Caco-2 (cell line): ENCODE measurements at regions not wholly inside any gene's neighbourhood (a gene's known extent, or its start where the extent isn't known, plus 50 kb on each side); places are given as distances from the start of the nearest gene placed in this dataset.

Experiments
- BruUV-seq: library from RNA; stranded (reverse); fragments of 400-500 nt; replicated peaks from 2 replicates; lab custom pipeline; 2021; lab: Mats Ljungman, UMichigan
- CTCF ChIA-PET: fragments of 300-600 bp; sonication (Branson Sonifier 250); formaldehyde crosslinking; loops from one replicate; lab custom pipeline; 2022; ENCODE audit warnings: antibody characterized with exemption; lab: Charles Lee
- POLR2A ChIA-PET: fragments of 300-600 bp; sonication (Branson Sonifier 250); formaldehyde crosslinking; loops from one replicate; lab custom pipeline; 2022; ENCODE audit warnings: antibody characterized with exemption; lab: Charles Lee
- DNase-seq, 2 experiments: peaks; one replicate each; pipeline versions ENCODE4 v3.0.0 to v3.0.0-alpha.2; 2020 to 2022
- H3K27me3 ChIP-seq: replicated peaks from 2 replicates; pipeline ENCODE4 v1.6.0; 2011; ENCODE audit warnings: low read length; ENCODE audit not compliant: control insufficient read depth, insufficient read depth
- H3K36me3 ChIP-seq: 2 replicates; pipeline ENCODE4 v1.5.1; 2011; ENCODE audit warnings: low read length; ENCODE audit not compliant: control insufficient read depth, insufficient read depth
- H3K4me1 ChIP-seq: fragments of 250-450 bp; sonication (Bioruptor Pico); 2 replicates; pipeline ENCODE4 v1.5.1; 2020; ENCODE audit warnings: mild to moderate bottlenecking
- H3K4me3 ChIP-seq: 2 replicates; pipeline ENCODE4 v1.5.1; 2011; ENCODE audit warnings: low read depth, mild to moderate bottlenecking, control low read depth, low read length
- H3K9me3 ChIP-seq: fragments of 250-450 bp; sonication (Bioruptor Pico); 2 replicates; pipeline ENCODE4 v1.5.1; 2020; ENCODE audit warnings: mild to moderate bottlenecking, moderate library complexity
- H3K27ac Mint-ChIP-seq: one replicate; pipeline ENCODE4 v1.8.0; 2022; ENCODE audit warnings: mixed read lengths; ENCODE audit not compliant: unreplicated experiment
- H3K27me3 Mint-ChIP-seq: one replicate; pipeline ENCODE4 v1.8.0; 2022; ENCODE audit warnings: mixed read lengths; ENCODE audit not compliant: insufficient read depth, unreplicated experiment
- H3K36me3 Mint-ChIP-seq: one replicate; pipeline ENCODE4 v1.8.0; 2022; ENCODE audit warnings: mild to moderate bottlenecking, mixed read lengths; ENCODE audit not compliant: insufficient read depth, unreplicated experiment
- H3K4me1 Mint-ChIP-seq: one replicate; pipeline ENCODE4 v1.8.0; 2022; ENCODE audit warnings: low read depth, mixed read lengths; ENCODE audit not compliant: unreplicated experiment
- H3K4me3 Mint-ChIP-seq: one replicate; pipeline ENCODE4 v1.8.0; 2022; ENCODE audit warnings: mild to moderate bottlenecking, moderate library complexity, mixed read lengths; ENCODE audit not compliant: unreplicated experiment
- H3K9me3 Mint-ChIP-seq: one replicate; pipeline ENCODE4 v1.8.0; 2022; ENCODE audit warnings: mixed read lengths; ENCODE audit not compliant: unreplicated experiment
- intact Hi-C: fragments of 100-400 bp; cut with micrococcal nuclease; formaldehyde crosslinking; loops from one replicate; pipeline ENCODE4 v1.10.0; 2022; ENCODE audit not compliant: unreplicated experiment
- TF ChIP-seq, protein P1 (sequence below), 2 experiments: fragments of 200-600 bp in 1 of 2; IDR thresholded peaks; 1 replicate in 1 of 2; 2 replicates in 1 of 2; pipeline versions ENCODE4 v1.5.1 to v1.8.0; 2011 to 2022; ENCODE audit warnings: antibody characterized with exemption in 1 of 2, control low read depth in 1 of 2, inconsistent platforms in 1 of 2, low read depth in 1 of 2, low read length in 1 of 2, mild to moderate bottlenecking in 1 of 2, moderate library complexity in 1 of 2; ENCODE audit not compliant: insufficient read depth in 1 of 2, severe bottlenecking in 1 of 2, unreplicated experiment in 1 of 2

DNA sequence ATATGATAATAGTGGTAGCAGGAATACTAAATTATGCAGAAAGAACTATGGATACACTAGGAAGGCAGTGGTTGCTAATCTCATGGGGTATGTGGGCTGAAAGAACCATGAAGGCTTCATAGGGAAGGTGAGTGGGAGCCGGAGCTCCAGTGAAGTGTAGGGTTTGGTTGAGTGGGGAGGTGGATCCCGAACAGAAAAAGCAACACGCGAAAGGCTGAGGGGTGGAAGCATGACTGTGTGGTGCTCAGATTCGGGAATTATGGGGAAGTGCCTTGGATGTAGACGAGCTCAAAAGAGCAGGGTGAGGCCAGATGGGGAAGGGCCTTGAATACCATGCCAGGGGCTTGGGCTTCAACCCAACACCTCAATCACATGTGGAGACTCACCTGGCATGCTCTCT lies 715.1 kb downstream of the TYW1 start:
- no peaks in the 10 kb centered on the region for H3K4me1 Mint-ChIP-seq
- ChIA-PET POLR2A (no interaction called here), CTCF (no interaction called here)
- Histone ChIP-seq H3K4me3 (no peak overlapping the region), H3K36me3 (no peaks in the 10 kb centered on the region), H3K27me3 (no peaks in the 10 kb centered on the region), H3K9me3 (no peaks in the 10 kb centered on the region; the same call in 1 of the 2 replicates), H3K4me1 (no peaks in the 10 kb centered on the region)
- DNase-seq: no peak
- H3K9me3 Mint-ChIP-seq: peaks cover 44% of the 10 kb centered on the region
- no peaks in the 10 kb centered on the region for H3K36me3 Mint-ChIP-seq
- TF ChIP-seq, protein P1, sequence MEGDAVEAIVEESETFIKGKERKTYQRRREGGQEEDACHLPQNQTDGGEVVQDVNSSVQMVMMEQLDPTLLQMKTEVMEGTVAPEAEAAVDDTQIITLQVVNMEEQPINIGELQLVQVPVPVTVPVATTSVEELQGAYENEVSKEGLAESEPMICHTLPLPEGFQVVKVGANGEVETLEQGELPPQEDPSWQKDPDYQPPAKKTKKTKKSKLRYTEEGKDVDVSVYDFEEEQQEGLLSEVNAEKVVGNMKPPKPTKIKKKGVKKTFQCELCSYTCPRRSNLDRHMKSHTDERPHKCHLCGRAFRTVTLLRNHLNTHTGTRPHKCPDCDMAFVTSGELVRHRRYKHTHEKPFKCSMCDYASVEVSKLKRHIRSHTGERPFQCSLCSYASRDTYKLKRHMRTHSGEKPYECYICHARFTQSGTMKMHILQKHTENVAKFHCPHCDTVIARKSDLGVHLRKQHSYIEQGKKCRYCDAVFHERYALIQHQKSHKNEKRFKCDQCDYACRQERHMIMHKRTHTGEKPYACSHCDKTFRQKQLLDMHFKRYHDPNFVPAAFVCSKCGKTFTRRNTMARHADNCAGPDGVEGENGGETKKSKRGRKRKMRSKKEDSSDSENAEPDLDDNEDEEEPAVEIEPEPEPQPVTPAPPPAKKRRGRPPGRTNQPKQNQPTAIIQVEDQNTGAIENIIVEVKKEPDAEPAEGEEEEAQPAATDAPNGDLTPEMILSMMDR (IDR thresholded peaks at IDR 0.05; ENCODE audit: insufficient read depth in 1 of 2, low read depth in 1 of 2, low read length in 1 of 2, severe bottlenecking in 1 of 2, unreplicated experiment in 1 of 2): no peak
- intact Hi-C loops: no loop called here
- no TSS peak for BruUV-seq
- H3K27me3 Mint-ChIP-seq: no peaks in the 10 kb centered on the region
- no peak overlapping the region for H3K27ac Mint-ChIP-seq
- no peak overlapping the region for H3K4me3 Mint-ChIP-seq

DNA sequence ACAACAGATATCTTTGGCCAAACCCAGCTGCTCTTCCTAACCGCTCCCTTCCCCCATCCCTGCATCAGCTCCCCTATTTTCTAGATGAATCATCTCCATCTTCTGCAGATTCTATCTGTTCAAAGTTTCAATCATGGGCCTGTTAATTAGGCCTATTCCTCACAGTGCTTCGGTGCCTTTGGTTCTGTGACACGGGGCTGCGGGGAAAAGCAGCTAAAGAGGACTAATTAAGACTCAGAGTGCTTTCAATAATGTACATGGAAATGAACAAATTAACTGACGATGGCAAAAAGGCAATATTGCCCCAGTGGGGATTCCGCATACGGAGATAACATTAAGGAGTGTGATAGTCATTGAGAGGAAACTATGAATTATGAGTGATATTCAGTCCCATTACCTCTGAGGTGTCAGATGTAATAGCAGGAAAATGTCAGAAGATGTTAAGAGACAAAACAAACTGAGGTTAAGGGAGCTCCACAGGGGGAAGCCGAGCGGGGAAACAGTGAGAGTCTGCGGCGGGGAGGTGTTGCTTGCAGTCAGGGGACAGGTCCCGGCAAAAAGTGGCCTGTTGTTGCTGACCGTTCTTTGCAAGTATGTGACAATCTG lies 716.9 kb downstream of the TYW1 start:
- Mint-ChIP-seq H3K9me3 (peaks cover 26% of the 10 kb centered on the region), H3K4me3 (no peak overlapping the region), H3K27ac (no peak overlapping the region), H3K36me3 (no peaks in the 10 kb centered on the region), H3K4me1 (no peaks in the 10 kb centered on the region), H3K27me3 (no peaks in the 10 kb centered on the region)
- Histone ChIP-seq H3K4me3 (no peak overlapping the region), H3K36me3 (no peaks in the 10 kb centered on the region), H3K4me1 (no peaks in the 10 kb centered on the region), H3K27me3 (no peaks in the 10 kb centered on the region), H3K9me3 (no peaks in the 10 kb centered on the region; the same call in 1 of the 2 replicates)
- POLR2A ChIA-PET: no interaction called here
- CTCF ChIA-PET: no interaction called here
- DNase-seq: no peak
- intact Hi-C loops: no loop called here
- TF ChIP-seq, protein P1 (IDR thresholded peaks at IDR 0.05; ENCODE audit: insufficient read depth in 1 of 2, low read depth in 1 of 2, low read length in 1 of 2, severe bottlenecking in 1 of 2, unreplicated experiment in 1 of 2): no peak
- BruUV-seq: no TSS peak

DNA sequence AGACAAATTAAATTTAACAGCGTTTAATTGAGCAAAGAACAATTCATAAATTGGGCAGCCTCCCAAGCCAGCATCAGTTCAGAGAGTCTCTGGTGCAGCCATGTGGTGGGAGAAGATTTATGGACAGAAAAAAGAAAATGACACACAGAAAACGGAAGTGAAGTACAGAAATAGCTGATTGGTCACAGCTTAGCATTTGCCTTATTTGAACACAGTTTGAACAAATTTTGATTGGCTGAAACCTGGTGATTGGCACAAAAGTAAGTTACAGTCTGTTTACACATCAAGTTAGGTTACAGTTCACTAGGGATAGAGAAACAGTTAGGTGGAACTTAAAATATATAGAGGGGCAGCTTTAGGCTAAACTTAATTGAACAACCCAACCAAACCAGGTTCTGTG lies 720.1 kb downstream of the TYW1 start:
- ChIA-PET POLR2A (no interaction called here), CTCF (no interaction called here)
- no TSS peak for BruUV-seq
- DNase-seq: no peak
- Histone ChIP-seq H3K9me3 (no peaks in the 10 kb centered on the region), H3K4me3 (no peak overlapping the region), H3K36me3 (no peaks in the 10 kb centered on the region), H3K27me3 (no peaks in the 10 kb centered on the region), H3K4me1 (no peaks in the 10 kb centered on the region)
- Mint-ChIP-seq H3K4me1 (no peaks in the 10 kb centered on the region), H3K4me3 (no peak overlapping the region), H3K9me3 (peaks cover 13% of the 10 kb centered on the region), H3K36me3 (no peaks in the 10 kb centered on the region), H3K27ac (no peak overlapping the region), H3K27me3 (no peaks in the 10 kb centered on the region)
- intact Hi-C loops: no loop called here
- TF ChIP-seq, protein P1 (IDR thresholded peaks at IDR 0.05; ENCODE audit: insufficient read depth in 1 of 2, low read depth in 1 of 2, low read length in 1 of 2, severe bottlenecking in 1 of 2, unreplicated experiment in 1 of 2): no peak
